HT-29 (cell line): ENCODE measurements at regions not wholly inside any gene's neighbourhood (a gene's known extent, or its start where the extent isn't known, plus 50 kb on each side); places are given as distances from the start of the nearest gene placed in this dataset.
"Not testable (repeated sequence)": the region's sequence is repeated elsewhere in the genome, so short reads cannot be mapped to it uniquely, and the experiment has no call there.

Experiments used
- DNase-seq: peaks from one replicate; pipeline ENCODE4 v3.0.0-alpha.2; 2015; ENCODE audit warnings: low spot score

GRCh38 chr2:122307763-122308162 lies 552.3 kb downstream of the TSN start:
- no peak for DNase-seq

- DNase-seq, result no peak
These were observed 559.9 kb downstream of the TSN start for GRCh38 chr2:122315306-122315705.

- no peak for DNase-seq
These were observed 564.2 kb downstream of the TSN start for GRCh38 chr2:122319539-122320132.

- DNase-seq, result no peak
These were observed 567.4 kb downstream of the TSN start for GRCh38 chr2:122322815-122323214.

GRCh38 chr2:122323927-122324326 lies 568.5 kb downstream of the TSN start:
- no peak for DNase-seq

GRCh38 chr2:122326471-122326870 lies 571.0 kb downstream of the TSN start:
- no peak for DNase-seq

GRCh38 chr2:122328816-122329215 lies 573.4 kb downstream of the TSN start:
- DNase-seq, result no peak

- DNase-seq, result no peak
These were observed 573.8 kb downstream of the TSN start for GRCh38 chr2:122329278-122329677.

- no peak for DNase-seq
These were observed 578.5 kb downstream of the TSN start for GRCh38 chr2:122333932-122334331.

- no peak for DNase-seq
These were observed 582.5 kb downstream of the TSN start for GRCh38 chr2:122338000-122338399.

GRCh38 chr2:122340246-122340645 lies 584.8 kb downstream of the TSN start:
- no peak for DNase-seq

- DNase-seq, result no peak
These were observed 585.6 kb downstream of the TSN start for GRCh38 chr2:122341007-122341406.

- DNase-seq, result not testable (repeated sequence)
These were observed 596.7 kb downstream of the TSN start for GRCh38 chr2:122352151-122352550.

GRCh38 chr2:122357998-122358397 lies 602.5 kb downstream of the TSN start:
- no peak for DNase-seq

- DNase-seq, result no peak
These were observed 603.3 kb downstream of the TSN start for GRCh38 chr2:122358729-122359128.

- no peak for DNase-seq
These were observed 608.4 kb downstream of the TSN start for GRCh38 chr2:122363885-122364284.

- no peak for DNase-seq
These were observed 611.0 kb downstream of the TSN start for GRCh38 chr2:122366427-122366826.

- DNase-seq, result no peak
These were observed 611.7 kb downstream of the TSN start for GRCh38 chr2:122366969-122367645.

GRCh38 chr2:122367646-122368010 lies 612.2 kb downstream of the TSN start:
- no peak for DNase-seq

GRCh38 chr2:122368576-122369243 lies 613.3 kb downstream of the TSN start:
- DNase-seq, result no peak

GRCh38 chr2:122378521-122378920 lies 623.1 kb downstream of the TSN start:
- no peak for DNase-seq

GRCh38 chr2:122384768-122385333 lies 629.4 kb downstream of the TSN start:
- no peak for DNase-seq

- no peak for DNase-seq
These were observed 632.8 kb downstream of the TSN start for GRCh38 chr2:122388208-122388607.
